CD14-positive monocyte (primary cell): ENCODE measurements at regions not wholly inside any gene's neighbourhood (a gene's known extent, or its start where the extent isn't known, plus 50 kb on each side); places are given as distances from the start of the nearest gene placed in this dataset.
A peak's percentile ranks its signal among the peaks of the same experiment; 100 is the strongest.
"Not testable (repeated sequence)": the region's sequence is repeated elsewhere in the genome, so short reads cannot be mapped to it uniquely, and the experiment has no call there.

Source experiments
- DNase-seq, 3 donors: peaks; one replicate each; pipeline ENCODE4 v3.0.0-alpha.2; 2011 to 2022
- H2AFZ ChIP-seq: 2 replicates; pipeline ENCODE4 v1.6.0; 2012; ENCODE audit warnings: mild to moderate bottlenecking, low read depth, low read length, inconsistent platforms; ENCODE audit not compliant: insufficient read depth, poor library complexity, severe bottlenecking
- H3K27ac ChIP-seq, 2 donors: 1 replicate in 1 of 2; 2 replicates in 1 of 2; pipeline ENCODE4 v1.5.1; 2012 to 2013; ENCODE audit warnings: low read length in 2 of 2, control low read depth in 1 of 2, inconsistent platforms in 1 of 2, low read depth in 1 of 2, mild to moderate bottlenecking in 1 of 2
- H3K27me3 ChIP-seq, 2 donors: one replicate each; pipeline versions ENCODE4 v1.6.0 to v1.6.1; 2011 to 2013; ENCODE audit warnings: low read length in 2 of 2; ENCODE audit not compliant: control insufficient read depth in 2 of 2, insufficient read depth in 2 of 2
- H3K36me3 ChIP-seq, 2 donors: replicated peaks in 1 of 2; 1 replicate in 1 of 2; 2 replicates in 1 of 2; pipeline versions ENCODE4 v1.5.1 to v1.6.1; 2012 to 2013; ENCODE audit warnings: low read length in 2 of 2, control low read depth in 1 of 2, inconsistent platforms in 1 of 2, mild to moderate bottlenecking in 1 of 2; ENCODE audit not compliant: insufficient read depth in 2 of 2, control insufficient read depth in 1 of 2
- H3K4me1 ChIP-seq, 2 donors: 1 replicate in 1 of 2; 2 replicates in 1 of 2; pipeline versions ENCODE4 v1.5.1 to v1.6.1; 2012 to 2013; ENCODE audit warnings: low read length in 2 of 2, control low read depth in 1 of 2, inconsistent platforms in 1 of 2, mild to moderate bottlenecking in 1 of 2, moderate library complexity in 1 of 2; ENCODE audit not compliant: insufficient read depth in 2 of 2, control insufficient read depth in 1 of 2
- H3K4me2 ChIP-seq: replicated peaks from 2 replicates; pipeline ENCODE3; 2012; ENCODE audit warnings: low read length, moderate library complexity, mild to moderate bottlenecking; ENCODE audit not compliant: poor library complexity, severe bottlenecking; ENCODE audit errors: extremely low read depth
- H3K4me3 ChIP-seq, 3 experiments: fragments of 200-600 bp in 1 of 3; sonication (generic) in 1 of 3; replicated peaks in 1 of 3; 1 replicate in 2 of 3; 2 replicates in 1 of 3; pipeline ENCODE4 v1.5.1; 2011 to 2013; ENCODE audit warnings: low read length in 3 of 3, mild to moderate bottlenecking in 3 of 3, control low read depth in 2 of 3, low read depth in 2 of 3, inconsistent platforms in 1 of 3, moderate library complexity in 1 of 3
- H3K79me2 ChIP-seq: 2 replicates; pipeline ENCODE4 v1.6.0; 2012; ENCODE audit warnings: mild to moderate bottlenecking, control low read depth, inconsistent platforms, low read length, moderate library complexity; ENCODE audit not compliant: insufficient read depth
- H3K9ac ChIP-seq: 2 replicates; pipeline ENCODE4 v1.6.0; 2017; ENCODE audit warnings: low read length, mild to moderate bottlenecking; ENCODE audit not compliant: insufficient read depth, poor library complexity, severe bottlenecking
- H3K9me3 ChIP-seq, 2 donors: replicated peaks in 1 of 2; 1 replicate in 1 of 2; 2 replicates in 1 of 2; pipeline versions ENCODE4 v1.5.1 to v1.6.1; 2012 to 2013; ENCODE audit warnings: low read length in 2 of 2, control low read depth in 1 of 2; ENCODE audit not compliant: control insufficient read depth in 1 of 2, insufficient read depth in 1 of 2
- H4K20me1 ChIP-seq: 2 replicates; pipeline ENCODE4 v1.6.0; 2012; ENCODE audit warnings: mild to moderate bottlenecking, low read length, control low read depth, moderate library complexity; ENCODE audit not compliant: insufficient read depth
- H3K27ac Mint-ChIP-seq, 7 donors: one replicate each; pipeline ENCODE4 v1.8.0; 2020; ENCODE audit warnings: mild to moderate bottlenecking in 7 of 7, mixed read lengths in 7 of 7, moderate library complexity in 6 of 7, inconsistent platforms in 2 of 7
- H3K27me3 Mint-ChIP-seq, 3 donors: one replicate each; pipeline ENCODE4 v1.8.0; 2021 to 2022; ENCODE audit warnings: low read depth in 3 of 3, mild to moderate bottlenecking in 3 of 3, mixed read lengths in 3 of 3, moderate library complexity in 3 of 3, inconsistent platforms in 1 of 3
- H3K36me3 Mint-ChIP-seq, 2 donors: one replicate each; pipeline ENCODE4 v1.8.0; 2020; ENCODE audit warnings: mixed read lengths in 2 of 2, inconsistent platforms in 1 of 2, mild to moderate bottlenecking in 1 of 2
- H3K4me1 Mint-ChIP-seq: one replicate; pipeline ENCODE4 v1.8.0; 2020; ENCODE audit warnings: mild to moderate bottlenecking, mixed read lengths
- H3K4me3 Mint-ChIP-seq, 2 donors: one replicate each; pipeline ENCODE4 v1.8.0; 2020; ENCODE audit warnings: mild to moderate bottlenecking in 2 of 2, mixed read lengths in 2 of 2, moderate library complexity in 1 of 2
- H3K9me3 Mint-ChIP-seq, 7 donors: one replicate each; pipeline ENCODE4 v1.8.0; 2020 to 2022; ENCODE audit warnings: mixed read lengths in 7 of 7, mild to moderate bottlenecking in 6 of 7, moderate library complexity in 6 of 7, inconsistent platforms in 2 of 7
- WGBS: methylation state at CpG from one replicate; pipeline ENCODE4 v1.1.5; 2013; ENCODE audit warnings: missing lambda C conversion rate; ENCODE audit not compliant: insufficient coverage; 5-methylcytosine and 5-hydroxymethylcytosine counted together
- intact Hi-C, 2 donors: fragments of 100-400 bp; cut with micrococcal nuclease; formaldehyde crosslinking; loops; one replicate each; pipeline versions ENCODE4 v1.15.0 to v1.15.1; 2023
- TF ChIP-seq, protein P1 (sequence below): fragments of 200-600 bp; IDR thresholded peaks from one replicate; pipeline ENCODE4 v1.8.0; 2022; ENCODE audit warnings: antibody characterized with exemption, mild to moderate bottlenecking

DNA sequence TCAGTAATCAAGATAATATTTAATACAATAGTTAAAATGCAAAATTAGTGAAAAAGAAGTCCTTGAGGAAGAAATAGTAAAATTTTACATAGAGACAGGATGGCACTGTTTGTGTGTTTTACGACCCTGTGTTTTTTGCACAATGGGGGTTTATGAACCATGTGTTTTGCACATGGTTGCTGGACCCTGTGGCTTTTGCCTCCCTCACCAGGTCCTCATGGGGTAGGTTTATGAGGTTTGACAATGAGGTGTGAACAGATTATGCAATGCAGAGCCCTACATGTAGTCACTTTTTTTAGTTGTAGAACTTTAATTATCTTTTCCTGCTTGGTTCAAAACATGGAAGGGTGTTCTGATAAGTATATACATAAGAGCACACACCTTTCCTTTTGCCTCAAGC is 366.3 kb upstream of the FAR2 start:
- DNase-seq = no peak
- Histone ChIP-seq H3K27ac (no peak overlapping the region), H2AFZ (no peak overlapping the region), H3K4me2 (no peak overlapping the region), H3K9ac (no peak overlapping the region), H3K9me3 (no peaks in the 10 kb centered on the region), H3K79me2 (no peaks in the 10 kb centered on the region), H3K4me3 (no peak overlapping the region), H3K4me1 (no peaks in the 10 kb centered on the region), H3K27me3 (no peaks in the 10 kb centered on the region), H4K20me1 (no peaks in the 10 kb centered on the region), H3K36me3 (no peaks in the 10 kb centered on the region)
- peaks cover 1% of the 10 kb centered on the region for H3K4me1 Mint-ChIP-seq
- peaks cover 2 to 11% (median 7%) of the 10 kb centered on the region in 3 donors for H3K27me3 Mint-ChIP-seq
- H3K27ac Mint-ChIP-seq = no peak overlapping the region
- H3K9me3 Mint-ChIP-seq = peaks cover 2 to 14% (median 5%) of the 10 kb centered on the region in 7 donors
- TF ChIP-seq, protein P1, sequence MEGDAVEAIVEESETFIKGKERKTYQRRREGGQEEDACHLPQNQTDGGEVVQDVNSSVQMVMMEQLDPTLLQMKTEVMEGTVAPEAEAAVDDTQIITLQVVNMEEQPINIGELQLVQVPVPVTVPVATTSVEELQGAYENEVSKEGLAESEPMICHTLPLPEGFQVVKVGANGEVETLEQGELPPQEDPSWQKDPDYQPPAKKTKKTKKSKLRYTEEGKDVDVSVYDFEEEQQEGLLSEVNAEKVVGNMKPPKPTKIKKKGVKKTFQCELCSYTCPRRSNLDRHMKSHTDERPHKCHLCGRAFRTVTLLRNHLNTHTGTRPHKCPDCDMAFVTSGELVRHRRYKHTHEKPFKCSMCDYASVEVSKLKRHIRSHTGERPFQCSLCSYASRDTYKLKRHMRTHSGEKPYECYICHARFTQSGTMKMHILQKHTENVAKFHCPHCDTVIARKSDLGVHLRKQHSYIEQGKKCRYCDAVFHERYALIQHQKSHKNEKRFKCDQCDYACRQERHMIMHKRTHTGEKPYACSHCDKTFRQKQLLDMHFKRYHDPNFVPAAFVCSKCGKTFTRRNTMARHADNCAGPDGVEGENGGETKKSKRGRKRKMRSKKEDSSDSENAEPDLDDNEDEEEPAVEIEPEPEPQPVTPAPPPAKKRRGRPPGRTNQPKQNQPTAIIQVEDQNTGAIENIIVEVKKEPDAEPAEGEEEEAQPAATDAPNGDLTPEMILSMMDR = no peak
- peak overlapping the region in 1 of 2 donors; percentile 0 for H3K4me3 Mint-ChIP-seq
- H3K36me3 Mint-ChIP-seq = no peaks in the 10 kb centered on the region
- 100% methylated on average over 1 of the region's 1 CpG for WGBS
- intact Hi-C loops = no loop called here

DNA sequence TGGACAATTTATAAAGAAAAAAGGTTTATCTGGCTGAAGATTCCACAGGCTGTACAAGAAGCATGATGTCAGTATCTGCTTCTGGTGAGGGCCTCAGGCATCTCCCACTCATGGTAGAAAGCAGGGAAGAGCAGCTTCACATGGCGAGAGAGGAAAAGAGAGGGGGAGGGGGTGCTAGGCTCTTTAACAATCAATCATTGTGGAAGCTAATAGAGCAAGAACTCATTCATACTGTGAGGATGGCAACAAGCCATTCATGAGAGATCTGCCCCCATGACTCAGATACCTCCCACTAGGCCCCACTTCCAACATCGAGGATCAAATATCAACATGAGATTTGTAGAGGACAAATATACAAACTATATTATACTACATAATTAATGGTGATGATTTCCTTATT is 361.9 kb upstream of the FAR2 start:
- peak overlapping the region in 1 of 7 donors; percentile 31 for H3K27ac Mint-ChIP-seq
- Histone ChIP-seq H3K9me3 (no peaks in the 10 kb centered on the region), H3K79me2 (no peaks in the 10 kb centered on the region), H3K4me1 (no peaks in the 10 kb centered on the region), H3K36me3 (no peaks in the 10 kb centered on the region), H3K4me2 (no peak overlapping the region), H3K27ac (no peak overlapping the region), H3K9ac (no peak overlapping the region), H3K27me3 (no peaks in the 10 kb centered on the region), H4K20me1 (no peaks in the 10 kb centered on the region), H2AFZ (no peak overlapping the region), H3K4me3 (no peak overlapping the region)
- peaks cover 2 to 13% (median 9%) of the 10 kb centered on the region in 7 donors for H3K9me3 Mint-ChIP-seq
- H3K27me3 Mint-ChIP-seq = peaks cover 0 to 13% (median 6%) of the 10 kb centered on the region in 3 donors
- peaks cover 3% of the 10 kb centered on the region for H3K4me1 Mint-ChIP-seq
- H3K36me3 Mint-ChIP-seq = no peaks in the 10 kb centered on the region
- intact Hi-C loops = no loop called here
- DNase-seq = no peak
- TF ChIP-seq, protein P1 = no peak
- no peak overlapping the region for H3K4me3 Mint-ChIP-seq
- no CpG with 5 or more reads among the region's 2 CpGs for WGBS

DNA sequence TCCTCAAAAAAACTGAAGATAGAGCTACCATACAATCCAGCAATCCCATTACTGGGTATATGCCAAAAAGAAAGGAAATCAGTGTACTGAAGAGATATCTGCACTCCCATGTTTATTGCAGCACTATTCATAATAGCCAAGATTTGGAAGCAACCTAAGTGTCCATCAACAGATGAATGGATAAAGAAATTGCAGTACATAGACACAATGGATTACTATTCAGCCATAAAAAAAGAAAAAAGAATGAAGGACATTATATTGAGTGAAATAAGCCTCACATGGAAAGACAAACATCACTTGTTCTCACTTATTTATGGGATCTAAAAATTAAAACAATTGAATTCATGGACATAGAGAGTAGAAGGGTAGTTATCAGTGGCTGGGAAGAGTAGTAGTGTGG is 360.8 kb upstream of the FAR2 start:
- H3K36me3 ChIP-seq, H3K36me3 Mint-ChIP-seq, H3K27me3 ChIP-seq, H3K27ac ChIP-seq, H3K4me3 ChIP-seq, H2AFZ ChIP-seq, H4K20me1 ChIP-seq, H3K9ac ChIP-seq, H3K4me2 ChIP-seq, DNase-seq, H3K79me2 ChIP-seq, H3K4me1 Mint-ChIP-seq, H3K27ac Mint-ChIP-seq, intact Hi-C loops, H3K4me3 Mint-ChIP-seq, H3K9me3 ChIP-seq, H3K4me1 ChIP-seq: not testable (repeated sequence)
- Mint-ChIP-seq H3K27me3 (peaks cover 0 to 13% (median 7%) of the 10 kb centered on the region in 3 donors), H3K9me3 (peaks cover 2 to 13% (median 8%) of the 10 kb centered on the region in 7 donors)
